HG03469 (cell line): ENCODE measurements at regions not wholly inside any gene's neighbourhood (a gene's known extent, or its start where the extent isn't known, plus 50 kb on each side); places are given as distances from the start of the nearest gene placed in this dataset.

Experiments
- ATAC-seq: cut with Tn5 transposase; IDR thresholded peaks from one replicate; pipeline ENCODE4 v1.9.1; 2021; ENCODE audit warnings: mild to moderate bottlenecking, moderate library complexity, moderate number of reproducible peaks; ENCODE audit not compliant: unreplicated experiment

DNA sequence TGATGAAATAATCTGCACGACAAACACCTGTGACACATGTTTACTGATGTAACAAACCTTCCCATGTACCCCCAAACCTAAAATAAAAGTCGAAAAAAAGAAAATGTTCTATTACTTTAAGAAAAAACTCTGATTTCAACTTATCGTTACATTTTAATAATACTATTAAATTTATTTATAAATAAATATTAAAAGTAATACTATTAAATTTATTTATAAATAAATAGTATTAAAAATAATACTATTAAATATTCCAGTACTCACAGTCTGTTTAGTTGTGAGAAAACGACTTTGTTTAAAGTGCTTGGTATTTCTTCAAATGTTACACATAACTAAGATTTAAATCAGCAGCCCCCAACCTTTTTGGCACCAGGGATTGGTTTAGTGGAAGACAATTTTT lies 471.6 kb upstream of the PRKX start:
- ATAC-seq, result no peak

DNA sequence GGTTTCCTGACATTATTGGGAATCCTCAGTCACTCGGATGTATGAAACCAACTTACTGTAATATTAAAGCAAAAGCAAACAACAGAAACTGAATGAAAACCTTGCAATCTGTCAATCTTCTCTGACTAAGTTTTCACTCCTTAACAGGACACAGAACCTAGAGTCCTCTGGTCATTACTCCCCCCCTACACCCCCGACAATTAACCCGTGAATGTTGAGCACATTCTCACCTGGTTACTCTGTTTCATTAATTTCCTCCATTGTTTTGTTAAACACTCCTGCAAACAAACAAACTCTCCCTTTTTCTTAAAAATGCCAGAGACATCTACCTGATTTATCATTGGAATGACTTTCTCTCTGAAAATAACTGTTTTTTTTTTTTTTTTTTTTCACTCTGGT lies 469.0 kb upstream of the PRKX start:
- ATAC-seq, result no peak

DNA sequence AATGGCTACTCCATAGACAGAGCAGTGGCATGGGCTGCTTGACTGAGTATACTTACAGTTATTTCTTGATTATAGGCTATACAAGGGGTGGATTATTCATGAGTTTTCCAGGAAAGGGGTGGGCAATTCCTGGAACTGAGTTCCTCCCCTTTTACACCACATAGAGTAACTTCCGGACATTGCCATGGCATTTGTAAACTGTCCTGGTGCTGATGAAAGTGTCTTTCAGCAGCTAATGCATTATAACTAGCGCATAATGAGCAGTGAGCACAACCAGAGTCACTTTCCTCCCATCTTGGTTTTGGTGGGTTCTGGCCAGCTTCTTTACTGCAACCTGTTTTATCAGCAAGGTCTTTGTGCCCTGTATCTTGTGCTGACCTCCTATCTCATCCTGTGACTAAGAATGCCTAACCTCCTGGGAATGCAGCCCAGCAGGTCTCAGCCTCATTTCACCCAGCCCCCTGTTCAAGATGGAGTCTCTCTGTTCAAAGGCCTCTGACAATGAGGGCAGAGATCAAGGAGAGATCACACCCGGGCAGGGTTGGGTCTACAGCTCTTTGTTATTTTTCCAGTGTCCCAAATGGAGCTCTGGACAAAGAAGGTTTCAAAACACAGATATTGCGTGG lies 468.4 kb upstream of the PRKX start:
- no peak for ATAC-seq

DNA sequence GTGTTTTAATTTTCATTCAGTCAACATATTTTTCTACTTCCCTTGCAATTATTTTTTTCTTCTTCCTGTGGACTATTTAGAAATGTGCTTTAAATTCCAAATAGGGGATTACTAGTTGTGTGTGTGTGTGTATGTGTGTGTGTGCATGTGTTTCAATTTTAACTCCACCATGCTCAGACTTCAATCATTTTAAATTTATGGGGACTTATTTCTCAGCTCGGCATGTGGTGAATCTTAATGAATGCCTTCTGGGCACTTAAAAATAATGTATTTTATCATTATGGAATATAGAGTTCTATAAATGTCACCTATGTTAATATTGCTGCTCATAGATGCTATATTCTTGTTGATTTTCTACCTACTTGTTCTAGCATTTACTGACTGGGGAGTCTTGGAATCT lies 465.6 kb upstream of the PRKX start:
- no peak for ATAC-seq

DNA sequence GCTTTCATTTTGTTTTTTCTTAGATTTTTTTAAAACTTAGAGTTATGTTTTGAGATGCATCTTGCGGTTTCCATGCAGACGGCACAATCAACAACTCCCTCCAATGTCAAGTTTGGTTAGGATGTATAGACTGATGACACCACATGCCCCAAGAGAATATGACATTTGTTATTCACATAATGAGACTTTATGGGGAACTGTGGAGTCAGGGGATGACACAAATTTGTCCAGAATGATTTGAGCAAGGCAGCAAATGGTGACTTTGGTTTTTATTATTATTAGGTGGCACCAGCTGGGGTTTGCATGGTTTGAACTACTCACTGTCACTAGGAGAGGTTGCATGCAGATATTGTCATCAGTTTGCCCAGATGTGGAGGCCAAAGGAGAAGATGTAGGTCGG lies 461.8 kb upstream of the PRKX start:
- ATAC-seq, result no peak

DNA sequence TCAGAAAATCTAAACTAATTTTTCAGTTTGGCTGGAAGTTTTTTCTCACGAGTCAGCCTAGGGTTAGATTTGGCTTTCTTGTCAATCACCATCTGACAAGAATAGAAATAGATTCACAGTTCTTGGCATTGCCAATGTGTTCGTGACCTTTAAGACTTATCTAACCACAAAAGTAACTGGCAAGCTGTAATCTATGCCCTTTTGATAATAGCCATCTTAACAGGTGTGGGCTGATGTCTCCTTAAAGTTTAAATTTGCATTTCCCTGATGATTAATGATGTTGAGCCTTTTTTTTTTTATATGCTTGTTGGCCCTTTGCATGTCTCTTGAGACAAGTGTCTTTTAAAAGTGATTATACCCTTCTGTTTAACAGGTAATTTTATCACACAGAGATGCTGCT lies 460.3 kb upstream of the PRKX start:
- ATAC-seq, result no peak

DNA sequence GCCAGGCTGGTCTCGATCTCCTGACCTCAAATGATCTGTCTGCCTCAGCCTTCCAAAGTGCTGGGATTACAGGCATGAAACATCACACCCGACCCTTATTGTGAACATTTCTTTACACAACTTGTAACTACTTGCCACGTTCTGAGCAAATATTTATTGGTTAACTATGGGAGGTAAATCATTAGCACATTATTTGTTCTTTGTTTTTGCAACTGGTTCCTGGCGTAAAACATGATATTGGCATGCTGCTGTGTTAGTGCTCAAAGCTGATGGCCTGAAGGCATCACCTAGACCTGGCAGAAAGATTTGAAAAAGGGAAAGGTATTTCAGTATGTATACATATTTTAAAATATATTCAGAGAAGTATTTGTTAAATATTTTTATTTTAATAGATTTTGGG lies 438.3 kb upstream of the PRKX start:
- no peak for ATAC-seq

DNA sequence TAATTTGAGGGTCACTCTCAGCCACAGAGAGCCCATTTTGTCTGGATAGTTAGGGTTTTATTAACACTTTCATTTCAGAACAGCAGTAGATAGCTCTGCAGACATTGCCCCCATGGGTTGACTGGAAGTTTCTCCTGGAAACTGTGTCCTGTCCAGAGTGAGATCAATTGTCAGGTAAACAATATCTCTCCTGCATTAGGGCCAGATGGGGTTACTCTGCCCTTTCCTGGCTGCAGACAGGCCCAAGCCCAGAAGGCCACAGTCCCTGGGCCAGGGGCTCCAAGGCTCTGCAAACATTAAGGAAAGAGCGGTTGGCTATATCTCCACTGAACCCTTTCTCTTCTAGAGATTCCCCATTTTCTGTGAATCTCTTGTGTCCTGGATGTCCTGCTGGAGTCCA lies 436.8 kb upstream of the PRKX start:
- ATAC-seq, result no peak

DNA sequence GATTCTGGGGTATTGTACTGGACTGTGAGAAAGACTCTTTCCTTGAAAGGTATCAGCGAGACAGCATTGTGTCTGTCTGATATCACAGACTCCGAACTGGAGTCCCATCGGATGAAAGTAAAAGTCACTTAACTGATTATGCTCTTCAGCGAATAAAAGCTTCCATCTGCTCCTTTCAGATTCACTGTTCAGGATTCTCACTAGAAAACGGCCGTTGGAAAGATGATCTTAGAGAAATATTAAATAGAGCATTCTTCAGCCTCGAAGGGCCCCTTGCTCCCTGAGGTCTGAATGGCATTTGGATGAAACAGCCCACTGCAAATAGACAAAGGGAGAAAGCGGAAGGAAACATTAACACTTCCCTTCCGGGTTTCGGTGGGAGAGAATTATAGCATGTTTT lies 416.2 kb upstream of the PRKX start:
- ATAC-seq, result no peak

DNA sequence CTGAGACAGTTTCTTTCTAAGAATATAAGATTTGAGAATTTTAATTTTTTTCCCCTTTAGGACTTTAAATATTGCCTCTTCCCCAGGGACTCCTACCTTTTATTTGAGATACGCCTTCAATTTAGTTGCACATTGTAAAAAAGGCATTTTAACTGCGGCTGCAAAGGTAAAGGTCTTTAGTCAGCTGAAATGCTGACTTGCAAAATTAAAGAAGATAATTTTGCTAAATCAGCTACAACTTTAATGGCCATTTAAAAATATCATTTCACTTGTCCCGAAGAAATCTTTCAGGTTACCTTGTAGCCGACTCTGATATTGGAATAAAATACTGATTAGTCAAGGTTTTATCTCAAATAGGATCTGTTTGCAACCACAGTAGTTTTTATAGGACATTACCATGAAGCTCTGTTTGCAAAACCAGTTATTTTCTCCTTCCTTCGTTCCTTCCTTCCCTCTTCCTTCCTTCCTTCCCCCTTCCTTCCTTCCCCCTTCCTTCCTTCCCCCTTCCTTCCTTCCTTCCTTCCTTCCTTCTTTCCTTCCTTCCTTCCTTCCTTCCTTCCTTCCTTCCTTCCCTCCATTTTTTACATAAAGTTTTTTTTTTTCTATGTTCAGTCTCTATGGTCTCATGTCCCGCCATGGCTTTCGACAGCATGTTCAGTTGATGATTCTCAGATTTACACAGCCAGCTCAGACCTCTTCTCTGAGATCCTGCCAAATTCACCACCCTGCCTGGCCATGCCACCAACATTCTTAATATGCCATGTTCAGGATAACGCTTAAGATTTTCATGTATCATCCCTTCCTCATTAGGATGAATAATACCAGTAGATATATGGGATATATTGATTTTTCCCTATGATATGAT lies 405.4 kb upstream of the PRKX start:
- ATAC-seq, result no peak

DNA sequence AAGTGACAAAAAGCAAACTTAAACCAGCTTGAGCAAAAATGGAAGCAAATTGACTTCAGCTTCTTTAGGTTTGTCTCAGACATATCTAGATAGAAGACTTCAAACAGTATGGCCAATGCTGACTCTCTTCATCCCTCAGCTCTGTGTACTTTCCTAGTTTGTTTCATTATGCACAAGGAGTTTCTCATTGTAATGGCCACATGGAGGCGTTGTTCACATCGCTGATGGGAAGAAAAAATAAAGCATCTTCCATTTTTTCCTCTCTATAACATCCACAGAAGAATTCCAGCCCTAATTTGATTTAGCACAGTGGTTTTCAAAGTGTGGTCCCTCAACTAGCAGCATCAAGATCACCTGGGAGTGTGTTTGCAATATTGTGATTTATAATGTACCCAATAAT lies 397.5 kb upstream of the PRKX start:
- no peak for ATAC-seq

DNA sequence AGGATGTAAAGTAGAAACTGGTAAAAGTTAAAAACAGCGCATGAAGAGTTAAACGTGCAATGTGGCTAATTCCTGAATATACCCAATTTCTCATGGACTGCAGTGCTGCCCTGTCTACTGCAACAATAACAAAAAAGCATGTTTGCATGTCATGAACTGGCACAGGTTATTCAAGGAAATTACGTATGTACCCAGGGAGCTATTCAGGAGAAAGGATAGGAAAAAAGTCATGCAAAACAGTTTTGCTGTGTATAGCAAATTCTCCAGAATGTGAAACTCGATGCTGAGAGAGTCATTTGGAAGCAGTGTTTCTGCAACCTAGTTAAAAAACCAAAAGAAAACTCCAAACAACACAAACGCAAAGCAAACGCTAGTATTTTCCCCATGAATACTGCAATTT lies 381.5 kb upstream of the PRKX start:
- ATAC-seq, result no peak

DNA sequence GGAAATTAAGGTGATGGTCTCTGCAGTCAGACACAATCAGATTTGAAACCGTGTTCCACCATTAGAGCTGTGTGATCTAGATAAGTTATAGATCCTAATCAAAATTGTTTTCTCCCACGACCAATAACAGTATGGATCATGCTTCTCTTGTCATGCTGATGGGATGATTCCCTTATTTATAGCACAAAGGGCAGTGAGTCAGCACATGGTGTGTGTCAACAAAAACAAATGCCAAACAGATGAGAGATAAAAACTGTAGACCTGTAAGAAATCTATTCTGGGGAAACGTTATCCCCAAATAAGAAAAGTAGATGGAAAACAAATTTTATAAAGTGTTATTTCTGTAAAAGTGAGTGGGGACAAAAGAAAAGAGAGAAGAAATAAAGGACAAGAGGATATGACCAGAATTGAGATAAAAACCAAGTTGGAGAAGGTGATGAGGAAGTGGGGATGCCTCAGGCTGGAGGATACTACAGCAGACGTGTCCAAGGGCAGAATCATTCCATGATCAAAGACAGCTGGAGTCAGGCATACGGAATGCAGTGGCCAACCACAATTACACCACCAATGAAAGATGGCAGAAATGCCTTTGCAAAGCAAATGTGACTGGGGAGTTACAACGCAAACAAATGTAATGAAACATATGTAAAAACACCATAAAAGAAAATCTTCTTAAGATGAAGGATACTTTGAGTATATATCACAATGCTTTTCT lies 377.8 kb upstream of the PRKX start:
- ATAC-seq, result no peak

DNA sequence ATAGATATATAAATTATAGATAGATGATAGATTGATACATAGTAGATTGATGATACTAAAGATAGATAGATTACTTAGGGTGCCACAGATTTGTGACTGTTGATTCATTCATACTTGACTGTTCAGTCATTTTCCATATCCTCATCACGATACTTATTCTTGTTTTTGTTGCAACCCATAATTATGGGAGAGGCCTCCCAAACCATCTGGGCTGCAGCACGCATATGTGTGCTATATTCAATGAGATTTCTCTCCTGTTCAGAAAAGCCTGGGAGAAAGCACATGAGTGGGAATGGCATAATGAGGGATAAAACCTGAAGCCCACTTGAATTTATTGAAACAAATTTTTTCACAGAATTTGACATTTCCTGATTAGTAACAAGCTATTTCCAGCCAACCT lies 346.4 kb upstream of the PRKX start:
- ATAC-seq, result no peak

DNA sequence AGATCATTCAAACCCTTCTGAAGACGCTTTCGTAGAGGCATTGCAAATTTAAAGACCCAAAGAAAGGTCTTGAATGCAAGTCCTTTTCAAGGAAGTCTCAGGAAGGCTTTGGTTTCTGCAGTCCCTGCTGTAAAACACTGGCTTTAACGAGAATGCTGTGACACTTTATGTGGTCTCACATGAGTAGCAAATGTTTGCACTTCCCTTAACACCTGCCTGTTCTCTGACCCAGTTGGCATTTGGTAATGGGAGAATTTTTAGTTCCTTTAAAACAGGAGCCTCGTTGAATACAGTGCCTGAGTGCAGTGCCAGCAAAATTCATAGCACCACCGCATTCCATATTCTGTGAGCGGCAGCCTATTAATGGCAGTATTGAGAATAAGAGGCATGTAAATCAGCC lies 330.5 kb upstream of the PRKX start:
- ATAC-seq, result no peak

DNA sequence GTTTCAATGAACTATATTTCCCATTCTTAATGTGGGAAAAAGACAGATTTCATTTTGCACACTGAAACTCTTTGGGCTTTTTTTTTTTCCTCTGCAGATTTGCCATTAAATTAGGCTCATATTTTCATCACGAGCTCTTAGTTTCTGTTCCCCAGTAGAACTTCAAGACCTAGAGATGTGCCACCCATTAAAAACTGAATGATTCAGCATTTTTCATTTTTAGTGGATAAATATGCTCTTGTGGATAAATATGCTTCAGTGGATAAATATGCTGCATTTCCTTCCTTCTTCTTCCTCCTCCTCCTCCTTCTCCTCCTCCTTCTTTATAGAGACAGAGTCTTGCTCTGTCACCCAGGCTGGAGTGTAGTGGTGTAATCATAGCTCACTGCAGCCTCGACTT lies 322.4 kb upstream of the PRKX start:
- no peak for ATAC-seq

DNA sequence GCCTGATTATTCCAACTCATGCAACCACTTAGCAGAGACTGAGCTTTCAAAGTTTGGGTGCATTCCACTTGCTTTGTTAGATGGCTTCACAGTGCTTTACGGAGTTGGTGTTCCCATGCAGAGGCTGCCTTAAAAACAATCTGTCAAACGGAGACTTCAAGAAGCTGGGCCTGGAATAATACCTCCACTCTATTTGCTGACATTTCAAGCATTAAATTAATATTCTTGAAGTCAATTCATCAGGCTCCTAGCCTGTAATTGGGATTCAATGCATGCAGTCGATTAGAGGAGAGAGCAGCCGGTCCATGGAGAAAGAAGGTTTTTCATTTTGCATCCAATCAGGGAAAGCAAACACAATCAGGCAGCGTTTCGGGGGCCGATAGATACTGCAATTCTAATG lies 314.7 kb upstream of the PRKX start:
- ATAC-seq, result no peak

DNA sequence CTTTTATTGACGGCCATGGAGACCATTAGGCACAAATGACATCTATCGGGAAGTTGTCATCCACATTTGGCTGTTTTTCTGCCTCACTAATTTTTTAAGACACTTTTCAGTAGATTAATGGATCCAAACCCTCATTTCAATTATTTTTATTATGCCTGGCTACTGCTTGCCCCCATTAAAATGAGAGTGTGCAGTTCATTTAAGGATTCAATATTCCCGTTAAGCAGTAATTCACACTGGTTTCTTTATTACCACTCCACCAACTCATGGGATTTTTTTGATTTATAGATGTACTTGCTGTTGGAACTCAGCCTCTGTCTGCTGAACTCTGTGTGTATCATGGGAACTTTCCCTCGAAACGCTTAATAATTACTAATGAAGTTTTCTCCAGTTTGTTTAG lies 291.8 kb upstream of the PRKX start:
- ATAC-seq, result no peak

DNA sequence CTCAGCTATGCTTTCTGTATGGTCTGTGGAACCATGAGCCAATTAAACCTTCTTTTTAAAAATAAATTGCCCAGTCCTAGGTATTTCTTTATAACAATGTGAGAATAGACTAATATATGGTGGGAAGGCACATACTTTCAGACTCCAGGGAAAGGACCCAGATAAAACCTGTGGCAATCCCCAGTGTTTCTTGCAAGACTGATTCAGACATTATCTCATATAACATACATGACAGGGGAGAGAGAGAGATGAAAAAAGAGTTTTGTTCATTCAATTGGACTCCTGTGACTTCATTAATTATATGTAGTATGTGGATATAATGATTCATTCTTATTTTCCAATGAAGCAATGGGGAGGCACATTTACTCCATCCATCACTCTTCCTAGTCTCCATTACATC lies 291.4 kb upstream of the PRKX start:
- ATAC-seq, result no peak

DNA sequence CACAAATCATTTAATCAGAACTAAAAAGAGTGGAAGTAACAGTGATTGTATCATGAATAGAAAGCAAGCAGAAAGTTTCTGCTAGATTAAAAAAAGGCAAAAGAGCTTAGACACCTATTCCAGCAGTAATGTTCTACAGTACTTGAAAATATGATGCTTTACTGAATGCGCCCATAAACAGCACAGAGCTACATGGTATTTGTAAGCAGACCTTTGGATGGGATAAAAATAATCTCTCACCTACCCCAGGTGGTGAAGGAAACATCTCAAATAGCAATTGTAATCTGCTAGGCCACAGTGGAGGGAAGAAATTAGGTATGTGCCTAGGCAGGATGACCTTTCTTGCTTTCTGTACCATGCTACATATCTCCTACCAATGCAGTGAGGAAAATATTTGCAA lies 280.9 kb upstream of the PRKX start:
- ATAC-seq, result no peak

DNA sequence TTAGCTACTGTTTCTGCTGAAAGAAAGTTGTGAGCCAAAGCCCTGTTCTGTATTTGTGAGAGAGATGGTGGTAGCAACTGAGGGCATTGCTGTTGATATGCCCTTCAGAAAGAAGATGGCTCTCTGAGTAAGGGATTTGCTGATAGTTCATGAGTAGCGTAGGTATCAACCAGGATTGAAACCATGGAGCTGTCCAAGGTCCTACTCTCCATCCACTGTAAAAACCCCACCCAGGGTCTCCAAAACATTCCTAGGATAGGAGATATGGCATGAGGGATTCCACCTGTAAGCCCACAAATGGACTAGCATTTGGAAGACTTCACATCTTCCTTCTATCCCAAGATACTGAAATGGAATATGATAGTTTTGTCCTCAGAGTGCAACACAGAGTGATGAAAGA lies 277.1 kb upstream of the PRKX start:
- no peak for ATAC-seq
